ENCODE measurements at regions not wholly inside any gene's neighbourhood (a gene's known extent, or its start where the extent isn't known, plus 50 kb on each side); places are given as distances from the start of the nearest gene placed in this dataset.

- TF ChIP-seq CTCF (IDR thresholded peaks at IDR 0.05) (no peak), POLR2A (IDR thresholded peaks at IDR 0.05) (no peak)
Measured at GRCh38 chr5:175124821-175125220, 319.2 kb downstream of the DRD1 start.

Data from lower leg skin (tissue), 3 donors.